Neutrophil (primary cell): ENCODE measurements at regions not wholly inside any gene's neighbourhood (a gene's known extent, or its start where the extent isn't known, plus 50 kb on each side); places are given as distances from the start of the nearest gene placed in this dataset.

Source experiments
- H3K27ac ChIP-seq: fragments of 200-600 bp; sonication (generic); 2 replicates; pipeline ENCODE4 v1.5.1; 2016; ENCODE audit warnings: mild to moderate bottlenecking, moderate library complexity
- H3K27me3 ChIP-seq: fragments of 200-600 bp; sonication (generic); 2 replicates; pipeline ENCODE4 v1.6.0; 2016; ENCODE audit warnings: mild to moderate bottlenecking
- H3K36me3 ChIP-seq: fragments of 200-600 bp; sonication (generic); 2 replicates; pipeline ENCODE4 v1.5.1; 2017
- H3K4me1 ChIP-seq, 2 experiments: fragments of 200-600 bp in 1 of 2; sonication (generic) in 1 of 2; 1 replicate in 1 of 2; 2 replicates in 1 of 2; pipeline versions ENCODE4 v1.5.1 to v1.6.1; 2013 to 2016; ENCODE audit warnings: low read depth in 1 of 2, low read length in 1 of 2, mild to moderate bottlenecking in 1 of 2, moderate library complexity in 1 of 2; ENCODE audit not compliant: control insufficient read depth in 1 of 2, insufficient read depth in 1 of 2
- H3K4me3 ChIP-seq, 2 experiments: fragments of 200-600 bp in 1 of 2; sonication (generic) in 1 of 2; 1 replicate in 1 of 2; 2 replicates in 1 of 2; pipeline ENCODE4 v1.5.1; 2013 to 2016; ENCODE audit warnings: low read depth in 1 of 2, low read length in 1 of 2, mild to moderate bottlenecking in 1 of 2, moderate library complexity in 1 of 2
- H3K9me3 ChIP-seq: fragments of 200-600 bp; sonication (generic); 2 replicates; pipeline ENCODE4 v1.5.1; 2016
- TF ChIP-seq, protein P1 (sequence below): fragments of 200-600 bp; sonication (generic); IDR thresholded peaks from 2 replicates; pipeline ENCODE4 v1.5.1; 2016; ENCODE audit warnings: antibody characterized with exemption

DNA sequence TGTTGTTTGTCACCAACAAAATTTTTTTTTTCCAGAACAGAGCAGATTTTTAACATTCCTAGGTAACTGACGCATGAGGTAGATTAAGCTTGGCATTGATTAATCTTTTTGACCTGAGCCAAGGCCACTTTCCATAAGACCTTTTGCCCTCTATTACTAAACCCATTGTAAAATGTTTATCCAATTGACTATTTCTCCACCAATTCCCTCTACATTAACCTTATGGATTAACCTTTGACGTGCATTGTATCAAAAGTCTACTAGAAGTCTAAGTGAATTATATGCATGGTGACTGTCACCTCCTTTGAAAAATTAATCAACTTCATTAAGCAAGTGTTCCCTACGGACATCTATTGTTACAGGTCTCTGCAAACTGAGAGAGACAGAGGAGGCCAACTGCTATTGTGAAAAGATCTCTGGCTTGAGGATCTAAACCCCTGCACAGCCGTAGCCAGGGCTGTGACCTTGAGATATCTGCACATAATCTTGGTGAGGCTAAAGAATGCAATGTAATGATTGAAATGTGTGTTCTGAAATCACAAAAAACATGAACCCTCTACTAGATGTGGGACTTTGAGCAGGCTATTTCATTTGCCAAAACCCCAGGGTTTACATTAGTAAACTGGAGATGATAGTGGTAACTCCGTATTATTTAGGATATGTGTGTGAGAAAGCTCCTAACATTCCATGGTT is 632.2 kb downstream of the TLR4 start:
- TF ChIP-seq, protein P1, sequence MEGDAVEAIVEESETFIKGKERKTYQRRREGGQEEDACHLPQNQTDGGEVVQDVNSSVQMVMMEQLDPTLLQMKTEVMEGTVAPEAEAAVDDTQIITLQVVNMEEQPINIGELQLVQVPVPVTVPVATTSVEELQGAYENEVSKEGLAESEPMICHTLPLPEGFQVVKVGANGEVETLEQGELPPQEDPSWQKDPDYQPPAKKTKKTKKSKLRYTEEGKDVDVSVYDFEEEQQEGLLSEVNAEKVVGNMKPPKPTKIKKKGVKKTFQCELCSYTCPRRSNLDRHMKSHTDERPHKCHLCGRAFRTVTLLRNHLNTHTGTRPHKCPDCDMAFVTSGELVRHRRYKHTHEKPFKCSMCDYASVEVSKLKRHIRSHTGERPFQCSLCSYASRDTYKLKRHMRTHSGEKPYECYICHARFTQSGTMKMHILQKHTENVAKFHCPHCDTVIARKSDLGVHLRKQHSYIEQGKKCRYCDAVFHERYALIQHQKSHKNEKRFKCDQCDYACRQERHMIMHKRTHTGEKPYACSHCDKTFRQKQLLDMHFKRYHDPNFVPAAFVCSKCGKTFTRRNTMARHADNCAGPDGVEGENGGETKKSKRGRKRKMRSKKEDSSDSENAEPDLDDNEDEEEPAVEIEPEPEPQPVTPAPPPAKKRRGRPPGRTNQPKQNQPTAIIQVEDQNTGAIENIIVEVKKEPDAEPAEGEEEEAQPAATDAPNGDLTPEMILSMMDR: no peak
- no peak overlapping the region for H3K27ac ChIP-seq
- H3K27me3 ChIP-seq: no peaks in the 10 kb centered on the region
- H3K4me3 ChIP-seq: no peak overlapping the region
- H3K9me3 ChIP-seq: no peaks in the 10 kb centered on the region
- no peaks in the 10 kb centered on the region for H3K36me3 ChIP-seq
- H3K4me1 ChIP-seq: no peaks in the 10 kb centered on the region

DNA sequence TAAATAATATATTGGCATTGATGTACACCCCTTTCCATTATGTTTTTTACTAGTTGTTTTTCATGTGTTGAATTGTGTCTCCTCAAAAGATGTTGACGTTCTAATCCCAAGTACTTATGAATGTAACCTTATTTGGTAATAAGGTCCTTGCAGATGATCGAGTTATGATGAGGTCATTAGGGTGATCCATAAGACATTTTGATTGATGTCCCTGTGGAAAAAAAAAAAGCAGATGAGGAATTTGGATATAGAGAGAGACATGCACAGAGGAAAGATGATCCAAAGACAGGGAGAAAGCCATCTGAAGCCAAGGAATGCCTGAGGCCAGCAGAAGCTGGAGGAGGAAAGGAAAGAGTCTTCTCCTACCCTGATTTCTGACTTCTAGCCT is 632.7 kb downstream of the TLR4 start:
- H3K27me3 ChIP-seq: no peaks in the 10 kb centered on the region
- no peaks in the 10 kb centered on the region for H3K9me3 ChIP-seq
- H3K36me3 ChIP-seq: no peaks in the 10 kb centered on the region
- H3K27ac ChIP-seq: no peak overlapping the region
- no peaks in the 10 kb centered on the region for H3K4me1 ChIP-seq
- TF ChIP-seq, protein P1: no peak
- no peak overlapping the region for H3K4me3 ChIP-seq

DNA sequence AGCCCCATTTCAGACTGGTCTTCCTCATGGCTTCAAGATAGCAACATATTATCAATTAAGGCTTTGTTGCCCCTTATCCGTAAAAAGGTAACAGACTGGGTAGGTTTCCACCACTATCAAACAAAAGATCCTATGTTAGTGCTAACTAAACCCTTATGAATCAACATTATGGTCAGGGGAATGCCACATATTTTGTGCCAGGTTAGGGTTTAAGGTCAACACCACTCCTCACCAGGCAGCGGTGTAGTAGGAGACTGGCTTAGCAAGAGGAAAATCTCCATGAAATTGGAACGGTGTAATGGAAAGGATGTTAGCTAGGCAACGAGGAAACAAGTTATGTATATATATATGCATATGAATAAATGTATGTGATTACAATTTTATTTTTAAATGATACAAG is 655.8 kb downstream of the TLR4 start:
- H3K36me3 ChIP-seq: no peaks in the 10 kb centered on the region
- no peak overlapping the region for H3K4me3 ChIP-seq
- TF ChIP-seq, protein P1: no peak
- H3K9me3 ChIP-seq: no peaks in the 10 kb centered on the region
- no peak overlapping the region for H3K27ac ChIP-seq
- H3K27me3 ChIP-seq: no peaks in the 10 kb centered on the region
- H3K4me1 ChIP-seq: no peaks in the 10 kb centered on the region

DNA sequence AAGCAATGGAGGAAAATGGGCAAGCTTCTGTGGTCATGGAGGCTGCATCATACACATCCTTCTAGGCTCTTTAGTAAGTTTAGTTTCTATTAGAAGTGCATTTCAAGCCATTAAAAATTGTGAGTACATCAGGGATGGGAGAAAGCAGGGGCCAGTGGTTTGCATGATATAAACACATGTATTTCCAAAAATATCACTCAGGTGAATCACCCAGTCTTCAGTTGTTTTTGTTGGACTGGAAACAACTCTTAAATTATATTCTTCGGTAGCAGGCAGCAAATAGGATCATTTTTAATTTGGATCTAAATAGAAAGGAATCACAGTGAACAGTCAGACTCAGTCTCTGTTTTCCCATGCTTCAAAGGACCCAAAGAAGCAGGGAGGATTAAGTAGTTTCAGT is 657.9 kb downstream of the TLR4 start:
- H3K27ac ChIP-seq: no peak overlapping the region
- no peak overlapping the region for H3K4me3 ChIP-seq
- H3K27me3 ChIP-seq: no peaks in the 10 kb centered on the region
- no peaks in the 10 kb centered on the region for H3K4me1 ChIP-seq
- no peaks in the 10 kb centered on the region for H3K9me3 ChIP-seq
- TF ChIP-seq, protein P1: no peak
- H3K36me3 ChIP-seq: no peaks in the 10 kb centered on the region

DNA sequence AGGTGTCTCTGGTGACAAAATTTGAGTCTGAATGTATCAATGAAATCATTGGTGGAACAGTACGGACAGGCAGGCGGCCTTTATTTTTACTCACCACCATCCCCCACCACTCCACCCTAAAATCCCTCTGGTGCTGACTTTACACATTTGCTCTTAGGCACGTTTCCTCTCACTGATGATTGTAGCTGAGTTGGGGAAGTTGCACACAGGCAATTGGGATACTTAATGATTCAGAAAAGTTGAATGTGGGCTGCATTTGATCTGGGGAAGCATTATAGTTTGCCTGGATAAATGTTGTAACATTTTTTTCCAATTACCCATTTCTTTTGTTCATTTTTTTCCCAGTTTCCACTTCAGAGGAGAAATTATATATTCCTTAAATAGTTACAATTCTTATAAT is 658.4 kb downstream of the TLR4 start:
- H3K27ac ChIP-seq: no peak overlapping the region
- H3K4me3 ChIP-seq: no peak overlapping the region
- H3K4me1 ChIP-seq: no peaks in the 10 kb centered on the region
- TF ChIP-seq, protein P1: no peak
- no peaks in the 10 kb centered on the region for H3K9me3 ChIP-seq
- H3K36me3 ChIP-seq: no peaks in the 10 kb centered on the region
- no peaks in the 10 kb centered on the region for H3K27me3 ChIP-seq
